H1 (cell line): ENCODE measurements at regions not wholly inside any gene's neighbourhood (a gene's known extent, or its start where the extent isn't known, plus 50 kb on each side); places are given as distances from the start of the nearest gene placed in this dataset.

Experiments used
- BRCA1 ChIP-seq: IDR thresholded peaks from 2 replicates; pipeline ENCODE4 v1.6.1; 2012; ENCODE audit warnings: low read depth, low read length, improper control_type of control experiment
- JUND ChIP-seq: IDR thresholded peaks from 2 replicates; pipeline ENCODE4 v1.6.1; 2011; ENCODE audit warnings: mild to moderate bottlenecking, improper control_type of control experiment, low read length
- SIN3A ChIP-seq, 2 experiments: IDR thresholded peaks in 1 of 2; conservative IDR thresholded peaks in 1 of 2; 2 replicates each; pipeline ENCODE4 v1.6.1; 2011 to 2012; ENCODE audit warnings: low read length in 2 of 2, improper control_type of control experiment in 1 of 2, low read depth in 1 of 2, mild to moderate bottlenecking in 1 of 2
- TAF1 ChIP-seq: IDR thresholded peaks from 2 replicates; pipeline ENCODE4 v1.6.1; 2011; ENCODE audit warnings: mild to moderate bottlenecking, low read depth, low read length
- TBP ChIP-seq: IDR thresholded peaks from 2 replicates; pipeline ENCODE4 v1.6.1; 2011; ENCODE audit warnings: low read depth, low read length, improper control_type of control experiment

DNA sequence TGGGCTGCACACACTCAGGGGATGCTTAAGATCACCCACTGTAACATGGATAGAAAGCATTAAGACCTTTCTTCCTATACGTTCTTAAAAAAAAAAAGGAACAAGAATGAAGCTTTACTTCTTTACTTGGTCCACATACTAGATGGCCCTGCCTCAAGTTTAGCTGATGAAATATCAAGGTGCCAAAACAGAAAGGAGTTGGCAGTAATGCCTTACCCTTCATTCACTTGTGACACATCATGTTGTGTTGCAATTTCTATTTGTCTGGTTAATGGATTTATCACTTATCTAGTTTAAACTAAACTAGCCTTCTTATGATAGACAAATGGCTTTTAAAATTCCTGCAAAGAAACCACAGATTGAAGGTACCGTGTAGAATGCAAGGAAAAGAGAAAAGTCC, 720.3 kb downstream of the CCSER2 start:
- TF ChIP-seq JUND (no peak), TBP (no peak), SIN3A (conservative IDR thresholded peaks at IDR 0.05 in 1 of 2, IDR thresholded peaks at IDR 0.05 in 1 of 2; ENCODE audit: low read depth in 1 of 2, low read length in 2 of 2) (no peak), TAF1 (no peak), BRCA1 (no peak)
